GM08714 (cell line): ENCODE measurements at regions not wholly inside any gene's neighbourhood (a gene's known extent, or its start where the extent isn't known, plus 50 kb on each side); places are given as distances from the start of the nearest gene placed in this dataset.
"Not testable (repeated sequence)": the region's sequence is repeated elsewhere in the genome, so short reads cannot be mapped to it uniquely, and the experiment has no call there.

Source experiments
- H3K4me3 ChIP-seq: fragments of 200-500 bp; sonication (Bioruptor generic); 2 replicates; pipeline ENCODE4 v1.5.1; 2014; ENCODE audit warnings: mild to moderate bottlenecking, low read length, inconsistent platforms
- ZNF274 ChIP-seq: IDR thresholded peaks from 2 replicates; pipeline ENCODE4 v1.6.1; 2012; ENCODE audit warnings: mild to moderate bottlenecking, low read depth, low read length

- no peak overlapping the region for H3K4me3 ChIP-seq
- no peak for TF ChIP-seq ZNF274
Observed at GRCh38 chr13:50378509-50379044, 363.3 kb downstream of the KCNRG start.

- no peak for TF ChIP-seq ZNF274
- H3K4me3 ChIP-seq, result no peak overlapping the region
Observed at GRCh38 chr13:50379584-50379983, 364.3 kb downstream of the KCNRG start.

GRCh38 chr13:50380905-50381304, 365.7 kb downstream of the KCNRG start:
- TF ChIP-seq ZNF274, result no peak

GRCh38 chr13:50382511-50382910, 367.3 kb downstream of the KCNRG start:
- no peak for TF ChIP-seq ZNF274
- no peak overlapping the region for H3K4me3 ChIP-seq

More at GRCh38 chr13:50380905-50381304, 365.7 kb downstream of the KCNRG start:
- no peak overlapping the region for H3K4me3 ChIP-seq

- H3K4me3 ChIP-seq, result no peak overlapping the region
Observed at GRCh38 chr13:50382951-50383350, 367.7 kb downstream of the KCNRG start.

GRCh38 chr13:50384724-50385123, 369.5 kb downstream of the KCNRG start:
- no peak overlapping the region for H3K4me3 ChIP-seq

More at GRCh38 chr13:50382951-50383350, 367.7 kb downstream of the KCNRG start:
- TF ChIP-seq ZNF274, result no peak

GRCh38 chr13:50386541-50387050, 371.4 kb downstream of the KCNRG start:
- no peak overlapping the region for H3K4me3 ChIP-seq
- TF ChIP-seq ZNF274, result no peak

More at GRCh38 chr13:50384724-50385123, 369.5 kb downstream of the KCNRG start:
- no peak for TF ChIP-seq ZNF274

GRCh38 chr13:50387051-50387581, 371.9 kb downstream of the KCNRG start:
- H3K4me3 ChIP-seq, result no peak overlapping the region
- no peak for TF ChIP-seq ZNF274

GRCh38 chr13:50388481-50388880, 373.2 kb downstream of the KCNRG start:
- no peak for TF ChIP-seq ZNF274
- no peak overlapping the region for H3K4me3 ChIP-seq

- TF ChIP-seq ZNF274, result no peak
Observed at GRCh38 chr13:50389726-50390125, 374.5 kb downstream of the KCNRG start.

GRCh38 chr13:50390503-50391248, 375.4 kb downstream of the KCNRG start:
- no peak overlapping the region for H3K4me3 ChIP-seq
- TF ChIP-seq ZNF274, result no peak

More at GRCh38 chr13:50389726-50390125, 374.5 kb downstream of the KCNRG start:
- no peak overlapping the region for H3K4me3 ChIP-seq

- no peak for TF ChIP-seq ZNF274
- no peak overlapping the region for H3K4me3 ChIP-seq
Observed at GRCh38 chr13:50392977-50393376, 377.7 kb downstream of the KCNRG start.

- TF ChIP-seq ZNF274, result no peak
- H3K4me3 ChIP-seq, result no peak overlapping the region
Observed at GRCh38 chr13:50393628-50394027, 378.4 kb downstream of the KCNRG start.

GRCh38 chr13:50396001-50396400, 380.8 kb downstream of the KCNRG start:
- no peak overlapping the region for H3K4me3 ChIP-seq
- no peak for TF ChIP-seq ZNF274

GRCh38 chr13:50396618-50397017, 381.4 kb downstream of the KCNRG start:
- H3K4me3 ChIP-seq, result not testable (repeated sequence)
